HCT116 (cell line): ENCODE measurements at regions not wholly inside any gene's neighbourhood (a gene's known extent, or its start where the extent isn't known, plus 50 kb on each side); places are given as distances from the start of the nearest gene placed in this dataset.

ENCODE experiments used
- ATAC-seq: fragments of 200-7000 bp; cut with Tn5 transposase; 2 replicates; pipeline ENCODE4 v1.9.1; 2020; ENCODE audit warnings: mild to moderate bottlenecking, moderate library complexity
- BruUV-seq: library from RNA; stranded (reverse); fragments of 400-500 nt; replicated peaks from 2 replicates; lab custom pipeline; 2021; lab: Mats Ljungman, UMichigan
- CTCF ChIA-PET: fragments of 300-600 bp; sonication (Branson Sonifier 250); formaldehyde crosslinking; loops from one replicate; lab custom pipeline; 2021; ENCODE audit warnings: antibody characterized with exemption; lab: Charles Lee
- POLR2A ChIA-PET: fragments of 300-600, 350-600 bp; sonication (Branson Sonifier 250); formaldehyde crosslinking; loops from one replicate; lab custom pipeline; 2021; ENCODE audit warnings: antibody characterized with exemption; lab: Charles Lee
- RAD21 ChIA-PET, 2 experiments: fragments of 300-600 bp; sonication (Branson Sonifier 250); formaldehyde crosslinking; loops; one replicate each; lab custom pipeline; 2023; ENCODE audit warnings: low total read pairs in 2 of 2; ENCODE audit not compliant: uncharacterized antibody in 2 of 2, unreplicated experiment in 2 of 2, low non-redundant PET in 1 of 2; lab: Charles Lee
- DNase-seq: peaks from one replicate; pipeline ENCODE4 v3.0.0-alpha.2; 2010; ENCODE audit warnings: low read depth, low spot score
- H2AFZ ChIP-seq: fragments of 200-600 bp; shearing (Covaris generic), sonication (generic); 2 replicates; pipeline ENCODE4 v1.6.1; 2017; ENCODE audit warnings: low read depth, mixed run types, mixed read lengths, antibody characterized with exemption, low read length; ENCODE audit not compliant: poor library complexity, severe bottlenecking
- H3K27ac ChIP-seq: 2 replicates; pipeline ENCODE4 v1.5.1; 2012; ENCODE audit warnings: low read depth, low read length
- H3K27me3 ChIP-seq: fragments of 200-600 bp; sonication (generic); 2 replicates; pipeline ENCODE4 v1.6.1; 2016; ENCODE audit warnings: mixed run types, low read length, mixed read lengths; ENCODE audit not compliant: insufficient read depth
- H3K36me3 ChIP-seq, 2 experiments: fragments of 200-500 bp in 1 of 2; fragments of 200-600 bp in 1 of 2; sonication (Bioruptor generic) in 1 of 2; sonication (generic) in 1 of 2; 2 replicates each; pipeline versions ENCODE4 v1.5.1 to v1.6.1; 2014 to 2016; ENCODE audit warnings: low read length in 2 of 2, inconsistent platforms in 1 of 2, mixed read lengths in 1 of 2, mixed run types in 1 of 2; ENCODE audit not compliant: insufficient read depth in 2 of 2, control insufficient read depth in 1 of 2
- H3K4me1 ChIP-seq, 2 experiments: fragments of 200-600 bp in 1 of 2; sonication (generic) in 1 of 2; 2 replicates each; pipeline versions ENCODE4 v1.5.1 to v1.6.1; 2012 to 2017; ENCODE audit warnings: low read length in 2 of 2, inconsistent platforms in 1 of 2, mild to moderate bottlenecking in 1 of 2, mixed read lengths in 1 of 2, mixed run types in 1 of 2, moderate library complexity in 1 of 2; ENCODE audit not compliant: insufficient read depth in 2 of 2, control insufficient read depth in 1 of 2
- H3K4me2 ChIP-seq: fragments of 200-600 bp; sonication (generic); 2 replicates; pipeline ENCODE4 v1.6.1; 2017; ENCODE audit warnings: mixed run types, low read length, mixed read lengths
- H3K4me3 ChIP-seq, 2 experiments: fragments of 200-600 bp in 1 of 2; sonication (generic) in 1 of 2; replicated peaks in 1 of 2; 2 replicates each; pipeline ENCODE4 v1.5.1; 2011 to 2016; ENCODE audit warnings: low read length in 2 of 2, control low read depth in 1 of 2, low read depth in 1 of 2, mild to moderate bottlenecking in 1 of 2, mixed read lengths in 1 of 2, mixed run types in 1 of 2
- H3K79me2 ChIP-seq: fragments of 200-600 bp; sonication (generic); 2 replicates; pipeline ENCODE4 v1.6.1; 2017; ENCODE audit warnings: mild to moderate bottlenecking, mixed run types, low read length, moderate library complexity, mixed read lengths; ENCODE audit not compliant: insufficient read depth
- H3K9ac ChIP-seq: fragments of 200-600 bp; sonication (generic); 2 replicates; pipeline ENCODE4 v1.6.1; 2016; ENCODE audit warnings: low read length, mixed read lengths
- H3K9me2 ChIP-seq: fragments of 200-600 bp; sonication (generic), shearing (Covaris generic); 2 replicates; pipeline ENCODE4 v1.6.1; 2017; ENCODE audit warnings: mixed run types, mild to moderate bottlenecking, moderate library complexity; ENCODE audit not compliant: insufficient read depth
- H3K9me3 ChIP-seq, 2 experiments: fragments of 200-500 bp in 1 of 2; fragments of 200-600 bp in 1 of 2; sonication (Bioruptor generic) in 1 of 2; sonication (generic) in 1 of 2; 2 replicates each; pipeline ENCODE4 v1.6.1; 2014 to 2017; ENCODE audit warnings: low read length in 2 of 2, mixed read lengths in 2 of 2, inconsistent platforms in 1 of 2, low read depth in 1 of 2, mild to moderate bottlenecking in 1 of 2, mixed run types in 1 of 2, moderate library complexity in 1 of 2; ENCODE audit not compliant: control insufficient read depth in 1 of 2, insufficient read depth in 1 of 2
- H4K20me1 ChIP-seq: fragments of 200-600 bp; sonication (generic), shearing (Covaris generic); 2 replicates; pipeline ENCODE4 v1.6.1; 2017; ENCODE audit warnings: mixed run types, mild to moderate bottlenecking, moderate library complexity; ENCODE audit not compliant: insufficient read depth
- ATF3 ChIP-seq: IDR thresholded peaks from 2 replicates; pipeline ENCODE4 v1.6.1; 2012
- CBX3 ChIP-seq: IDR thresholded peaks from 2 replicates; pipeline ENCODE4 v1.6.1; 2012; ENCODE audit warnings: low read depth
- CEBPB ChIP-seq: IDR thresholded peaks from 2 replicates; pipeline ENCODE4 v1.6.1; 2012; ENCODE audit warnings: low read depth
- EGR1 ChIP-seq: IDR thresholded peaks from 2 replicates; pipeline ENCODE4 v1.6.1; 2012; ENCODE audit warnings: low read depth
- ELF1 ChIP-seq: IDR thresholded peaks from 2 replicates; pipeline ENCODE4 v1.6.1; 2012; ENCODE audit warnings: low read depth, borderline replicate concordance
- EZH2 ChIP-seq: fragments of 200-600 bp; sonication (generic); IDR thresholded peaks from 2 replicates; pipeline ENCODE4 v1.6.1; 2017; ENCODE audit warnings: antibody characterized with exemption, mixed run types
- FOSL1 ChIP-seq: IDR thresholded peaks from 2 replicates; pipeline ENCODE4 v1.6.1; 2012; ENCODE audit warnings: low read depth
- POLR2AphosphoS5 ChIP-seq: IDR thresholded peaks from 2 replicates; pipeline ENCODE4 v1.6.1; 2011; ENCODE audit warnings: mild to moderate bottlenecking, low read depth, low read length, moderate library complexity
- SIN3A ChIP-seq: IDR thresholded peaks from 2 replicates; pipeline ENCODE4 v1.6.1; 2012; ENCODE audit warnings: low read depth
- TCF7L2 ChIP-seq: IDR thresholded peaks from 2 replicates; pipeline ENCODE4 v1.7.0; 2011; ENCODE audit warnings: borderline replicate concordance, inconsistent platforms; ENCODE audit not compliant: insufficient read depth, insufficient read length; ENCODE audit errors: extremely low read depth
- intact Hi-C: fragments of 100-400 bp; cut with micrococcal nuclease; formaldehyde crosslinking; loops from 2 replicates; pipeline ENCODE4 v1.10.0; 2022
- TF ChIP-seq, protein P1 (sequence below), 3 experiments: fragments of 200-600 bp in 1 of 3; sonication (generic) in 1 of 3; IDR thresholded peaks in 2 of 3; conservative IDR thresholded peaks in 1 of 3; 2 replicates each; pipeline ENCODE4 v1.5.1; 2012 to 2017; ENCODE audit warnings: low read depth in 2 of 3, low read length in 2 of 3, antibody characterized with exemption in 1 of 3, borderline replicate concordance in 1 of 3, control low read depth in 1 of 3, mild to moderate bottlenecking in 1 of 3, mixed read lengths in 1 of 3, mixed run types in 1 of 3, moderate library complexity in 1 of 3; ENCODE audit not compliant: insufficient read depth in 1 of 3

DNA sequence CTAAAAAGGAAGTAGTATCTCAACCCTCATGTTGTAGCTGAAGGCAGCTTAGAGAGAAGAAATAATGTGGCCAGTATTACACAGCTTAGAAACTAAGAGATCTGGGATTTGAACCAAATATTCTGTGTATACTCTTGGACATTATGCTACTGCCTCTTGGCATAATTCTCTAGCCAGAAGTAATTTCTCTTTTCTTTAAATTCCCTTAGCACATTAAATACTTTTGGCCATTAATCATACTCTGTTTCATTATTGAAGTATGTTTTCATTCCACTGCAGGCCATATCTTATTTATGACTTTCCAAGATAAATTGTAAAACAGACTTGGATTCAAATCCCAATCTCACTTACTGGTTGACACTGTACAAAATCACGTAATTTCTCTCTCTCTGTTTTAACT, 181.3 kb upstream of the SPAG17 start:
- no peak overlapping the region for H2AFZ ChIP-seq
- H3K27me3 ChIP-seq = no peaks in the 10 kb centered on the region
- ATAC-seq = no peak
- no TSS peak for BruUV-seq
- no peaks in the 10 kb centered on the region for H3K9me2 ChIP-seq
- no peak overlapping the region for H3K4me2 ChIP-seq
- no peak overlapping the region for H3K27ac ChIP-seq
- CTCF ChIA-PET = no interaction called here
- POLR2A ChIA-PET = no interaction called here
- no peaks in the 10 kb centered on the region for H3K36me3 ChIP-seq
- no peak for DNase-seq
- H3K9me3 ChIP-seq = peaks cover 0 to 7% of the 10 kb centered on the region in 2 experiments; a peak in 3 of 4 replicates
- TF ChIP-seq FOSL1 = no peak
- no peak for TF ChIP-seq CEBPB
- TF ChIP-seq POLR2AphosphoS5 = no peak
- TF ChIP-seq TCF7L2 = no peak
- TF ChIP-seq SIN3A = no peak
- TF ChIP-seq, protein P1, sequence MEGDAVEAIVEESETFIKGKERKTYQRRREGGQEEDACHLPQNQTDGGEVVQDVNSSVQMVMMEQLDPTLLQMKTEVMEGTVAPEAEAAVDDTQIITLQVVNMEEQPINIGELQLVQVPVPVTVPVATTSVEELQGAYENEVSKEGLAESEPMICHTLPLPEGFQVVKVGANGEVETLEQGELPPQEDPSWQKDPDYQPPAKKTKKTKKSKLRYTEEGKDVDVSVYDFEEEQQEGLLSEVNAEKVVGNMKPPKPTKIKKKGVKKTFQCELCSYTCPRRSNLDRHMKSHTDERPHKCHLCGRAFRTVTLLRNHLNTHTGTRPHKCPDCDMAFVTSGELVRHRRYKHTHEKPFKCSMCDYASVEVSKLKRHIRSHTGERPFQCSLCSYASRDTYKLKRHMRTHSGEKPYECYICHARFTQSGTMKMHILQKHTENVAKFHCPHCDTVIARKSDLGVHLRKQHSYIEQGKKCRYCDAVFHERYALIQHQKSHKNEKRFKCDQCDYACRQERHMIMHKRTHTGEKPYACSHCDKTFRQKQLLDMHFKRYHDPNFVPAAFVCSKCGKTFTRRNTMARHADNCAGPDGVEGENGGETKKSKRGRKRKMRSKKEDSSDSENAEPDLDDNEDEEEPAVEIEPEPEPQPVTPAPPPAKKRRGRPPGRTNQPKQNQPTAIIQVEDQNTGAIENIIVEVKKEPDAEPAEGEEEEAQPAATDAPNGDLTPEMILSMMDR (IDR thresholded peaks at IDR 0.05 in 2 of 3, conservative IDR thresholded peaks at IDR 0.05 in 1 of 3; ENCODE audit: borderline replicate concordance in 1 of 3, insufficient read depth in 1 of 3, low read depth in 2 of 3, low read length in 2 of 3) = no peak
- TF ChIP-seq EGR1 = no peak
- no peak for TF ChIP-seq ATF3
- TF ChIP-seq CBX3 = no peak
- no peak for TF ChIP-seq EZH2
- no peak for TF ChIP-seq ELF1
- H3K4me1 ChIP-seq = no peaks in the 10 kb centered on the region
- H3K9ac ChIP-seq = no peak overlapping the region
- H3K4me3 ChIP-seq = no peak overlapping the region
- RAD21 ChIA-PET = no interaction called here
- no peaks in the 10 kb centered on the region; the same call in 1 of the 2 replicates for H4K20me1 ChIP-seq
- intact Hi-C loops = no loop called here
- H3K79me2 ChIP-seq = no peaks in the 10 kb centered on the region
